ENCODE measurements at regions not wholly inside any gene's neighbourhood (a gene's known extent, or its start where the extent isn't known, plus 50 kb on each side); places are given as distances from the start of the nearest gene placed in this dataset.

DNA sequence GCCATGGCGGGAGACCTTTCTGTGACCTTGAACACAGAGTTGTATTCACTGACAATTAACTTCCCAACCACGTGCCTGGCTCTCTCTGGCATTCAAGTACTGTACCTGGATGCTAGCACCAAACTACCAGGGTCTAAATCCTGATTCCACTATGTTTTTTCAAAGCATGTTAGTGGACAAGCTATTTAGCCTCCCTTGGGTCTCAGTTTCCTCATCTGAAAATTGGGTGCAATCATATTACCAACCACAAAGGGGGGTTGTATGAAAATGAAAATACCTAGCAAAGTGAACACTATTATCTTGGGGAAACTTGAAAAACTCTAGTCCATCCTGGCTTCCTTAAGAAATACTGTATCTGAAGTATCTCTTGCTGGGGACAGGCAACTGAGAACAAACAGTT is 308.7 kb upstream of the SGK1 start:
- POLR2A ChIA-PET, result no interaction called here
- Histone ChIP-seq H3K4me2 (ENCODE audit: insufficient read depth, low read length) (no peak overlapping the region), H4K20me1 (replicated peaks; ENCODE audit: control insufficient read depth, insufficient read depth, low read length) (no peaks in the 10 kb centered on the region), H2AFZ (ENCODE audit: low read depth, low read length) (no peak overlapping the region), H3K9me3 (replicated peaks; ENCODE audit: control insufficient read depth, insufficient read depth, low read depth, low read length) (no peaks in the 10 kb centered on the region), H3K36me3 (ENCODE audit: control insufficient read depth, insufficient read depth, low read length) (no peaks in the 10 kb centered on the region), H3K79me2 (ENCODE audit: control insufficient read depth, insufficient read depth, low read length) (no peaks in the 10 kb centered on the region), H3K27me3 (ENCODE audit: control insufficient read depth in 2 of 2, insufficient read depth in 2 of 2, low read length in 2 of 2) (peaks cover 0 to 2% of the 10 kb centered on the region in 2 experiments; a peak in 3 of 5 replicates), H3K4me3 (no peak overlapping the region), H3K27ac (ENCODE audit: extremely low read depth, low read depth, low read length) (no peak overlapping the region), H3K4me1 (replicated peaks in 1 of 2; ENCODE audit: control insufficient read depth in 2 of 2, insufficient read depth in 2 of 2, low read length in 2 of 2) (peaks cover 0 to 10% of the 10 kb centered on the region in 2 experiments; a peak in 3 of 5 replicates), H3K9me1 (ENCODE audit: control insufficient read depth, insufficient read depth, low read length) (no peaks in the 10 kb centered on the region), H3K9ac (ENCODE audit: insufficient read depth in 1 of 2, low read depth in 2 of 2, low read length in 2 of 2) (no peak overlapping the region)
- CTCF ChIA-PET (ENCODE audit: low intra/inter-chr PET ratio), result no interaction called here
- 4% methylated on average over 2 of the region's 2 CpGs for WGBS (ENCODE audit: insufficient coverage, low coverage, missing lambda C conversion rate)
- no peak for ATAC-seq
- DNase-seq (ENCODE audit: extremely low read depth in 1 of 4, low spot score in 3 of 4), result no peak
- TF ChIP-seq RBM25 (IDR thresholded peaks at IDR 0.05; ENCODE audit: low read depth, low read length, severe bottlenecking), result peak; percentile 89
- TF ChIP-seq, protein P1, sequence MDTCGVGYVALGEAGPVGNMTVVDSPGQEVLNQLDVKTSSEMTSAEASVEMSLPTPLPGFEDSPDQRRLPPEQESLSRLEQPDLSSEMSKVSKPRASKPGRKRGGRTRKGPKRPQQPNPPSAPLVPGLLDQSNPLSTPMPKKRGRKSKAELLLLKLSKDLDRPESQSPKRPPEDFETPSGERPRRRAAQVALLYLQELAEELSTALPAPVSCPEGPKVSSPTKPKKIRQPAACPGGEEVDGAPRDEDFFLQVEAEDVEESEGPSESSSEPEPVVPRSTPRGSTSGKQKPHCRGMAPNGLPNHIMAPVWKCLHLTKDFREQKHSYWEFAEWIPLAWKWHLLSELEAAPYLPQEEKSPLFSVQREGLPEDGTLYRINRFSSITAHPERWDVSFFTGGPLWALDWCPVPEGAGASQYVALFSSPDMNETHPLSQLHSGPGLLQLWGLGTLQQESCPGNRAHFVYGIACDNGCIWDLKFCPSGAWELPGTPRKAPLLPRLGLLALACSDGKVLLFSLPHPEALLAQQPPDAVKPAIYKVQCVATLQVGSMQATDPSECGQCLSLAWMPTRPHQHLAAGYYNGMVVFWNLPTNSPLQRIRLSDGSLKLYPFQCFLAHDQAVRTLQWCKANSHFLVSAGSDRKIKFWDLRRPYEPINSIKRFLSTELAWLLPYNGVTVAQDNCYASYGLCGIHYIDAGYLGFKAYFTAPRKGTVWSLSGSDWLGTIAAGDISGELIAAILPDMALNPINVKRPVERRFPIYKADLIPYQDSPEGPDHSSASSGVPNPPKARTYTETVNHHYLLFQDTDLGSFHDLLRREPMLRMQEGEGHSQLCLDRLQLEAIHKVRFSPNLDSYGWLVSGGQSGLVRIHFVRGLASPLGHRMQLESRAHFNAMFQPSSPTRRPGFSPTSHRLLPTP (IDR thresholded peaks at IDR 0.05; ENCODE audit: borderline replicate concordance, extremely low read depth, insufficient read length), result no peak
- TF ChIP-seq ZNF23 (CRISPR knock-in tag; IDR thresholded peaks at IDR 0.05), result no peak
- no peak for TF ChIP-seq ZNF133 (CRISPR knock-in tag; IDR thresholded peaks at IDR 0.05)
- peak; percentile 62; the same call in 1 of the 2 replicates for TF ChIP-seq BCOR (IDR thresholded peaks at IDR 0.05)
- TF ChIP-seq ADNP (tag; IDR thresholded peaks at IDR 0.05), result peak; percentile 67
- TF ChIP-seq ZNF41 (CRISPR knock-in tag; conservative IDR thresholded peaks at IDR 0.05), result no peak
- no peak for TF ChIP-seq CHD1 (IDR thresholded peaks at IDR 0.05; ENCODE audit: low read length)
- peak; percentile 72 for TF ChIP-seq ESRRA (IDR thresholded peaks at IDR 0.05; ENCODE audit: borderline replicate concordance, low read depth)
- TF ChIP-seq, protein P2, sequence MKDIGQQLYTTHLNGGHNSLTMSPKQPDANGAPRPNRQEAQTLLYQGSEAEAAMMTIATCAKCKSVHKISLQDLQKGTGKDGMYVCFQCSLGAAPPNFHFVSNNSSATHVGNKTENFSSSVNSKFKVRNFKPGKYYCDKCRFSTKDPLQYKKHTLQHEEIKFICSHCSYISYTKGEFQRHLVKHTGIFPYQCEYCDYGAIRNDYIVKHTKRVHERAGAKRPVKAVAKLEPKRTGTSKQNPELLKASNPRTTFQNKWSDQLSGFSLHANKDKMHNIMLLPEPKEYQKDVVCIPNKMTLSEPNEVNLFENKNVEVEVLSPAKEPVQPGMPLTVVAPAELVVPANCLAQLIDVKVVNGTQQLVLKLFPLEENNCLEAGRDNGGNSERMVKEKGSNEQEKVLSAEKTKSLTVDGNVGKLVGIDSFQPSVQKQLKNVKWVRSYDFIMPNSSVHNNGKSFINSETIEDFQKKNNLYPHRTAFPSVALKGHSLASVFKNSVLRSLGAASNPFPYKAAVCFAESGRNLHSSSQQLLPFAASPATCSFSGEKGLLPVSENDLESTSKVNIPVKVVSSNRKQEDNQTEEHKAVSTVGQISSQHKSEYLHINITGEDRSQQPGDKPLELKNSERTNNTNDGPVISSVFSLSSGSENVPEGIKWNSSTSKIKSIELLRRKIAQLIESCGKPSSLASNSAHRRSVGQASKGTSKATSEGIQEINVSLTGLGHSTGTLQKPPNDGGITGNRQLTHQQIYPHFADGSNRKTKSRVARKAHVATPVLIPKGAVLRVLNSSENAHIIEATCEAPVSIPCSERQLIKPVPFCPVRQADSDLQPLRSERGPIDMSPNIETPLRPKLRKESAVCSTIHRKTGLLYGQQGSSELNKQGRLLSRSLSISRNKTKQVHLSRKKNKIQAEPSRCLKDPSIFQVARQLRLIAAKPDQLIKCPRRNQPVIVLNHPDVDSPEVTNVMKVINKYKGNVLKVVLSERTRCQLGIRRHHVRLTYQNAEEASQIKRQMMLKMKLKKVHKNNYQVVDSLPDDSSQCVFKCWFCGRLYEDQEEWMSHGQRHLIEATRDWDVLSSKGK (CRISPR knock-in tag; IDR thresholded peaks at IDR 0.05), result no peak
- no peak for TF ChIP-seq ZNF57 (CRISPR knock-in tag; IDR thresholded peaks at IDR 0.05)
- no peak for FAIRE-seq
- intact Hi-C loops (cut with micrococcal nuclease), result no loop called here
- no TSS peak for BruUV-seq (replicated peaks)
- in situ Hi-C loops (cut with MboI), result no loop called here
